Choroid plexus epithelial cell (primary cell): ENCODE measurements at regions not wholly inside any gene's neighbourhood (a gene's known extent, or its start where the extent isn't known, plus 50 kb on each side); places are given as distances from the start of the nearest gene placed in this dataset.

Experiments
- DNase-seq: peaks from one replicate; pipeline ENCODE4 v3.0.0-alpha.2; 2010; ENCODE audit warnings: low read depth
- H3K4me3 ChIP-seq: 2 replicates; pipeline ENCODE4 v1.5.1; 2011; ENCODE audit warnings: low read depth, mild to moderate bottlenecking, control low read depth, low read length, moderate library complexity
- TF ChIP-seq, protein P1 (sequence below): conservative IDR thresholded peaks from 2 replicates; pipeline ENCODE4 v1.5.1; 2011; ENCODE audit warnings: low read depth, mild to moderate bottlenecking, control low read depth, inconsistent platforms, low read length, moderate library complexity

GRCh38 chr4:17194586-17194985 is 296.1 kb upstream of the LDB2 start:
- no peak for DNase-seq
- TF ChIP-seq, protein P1, sequence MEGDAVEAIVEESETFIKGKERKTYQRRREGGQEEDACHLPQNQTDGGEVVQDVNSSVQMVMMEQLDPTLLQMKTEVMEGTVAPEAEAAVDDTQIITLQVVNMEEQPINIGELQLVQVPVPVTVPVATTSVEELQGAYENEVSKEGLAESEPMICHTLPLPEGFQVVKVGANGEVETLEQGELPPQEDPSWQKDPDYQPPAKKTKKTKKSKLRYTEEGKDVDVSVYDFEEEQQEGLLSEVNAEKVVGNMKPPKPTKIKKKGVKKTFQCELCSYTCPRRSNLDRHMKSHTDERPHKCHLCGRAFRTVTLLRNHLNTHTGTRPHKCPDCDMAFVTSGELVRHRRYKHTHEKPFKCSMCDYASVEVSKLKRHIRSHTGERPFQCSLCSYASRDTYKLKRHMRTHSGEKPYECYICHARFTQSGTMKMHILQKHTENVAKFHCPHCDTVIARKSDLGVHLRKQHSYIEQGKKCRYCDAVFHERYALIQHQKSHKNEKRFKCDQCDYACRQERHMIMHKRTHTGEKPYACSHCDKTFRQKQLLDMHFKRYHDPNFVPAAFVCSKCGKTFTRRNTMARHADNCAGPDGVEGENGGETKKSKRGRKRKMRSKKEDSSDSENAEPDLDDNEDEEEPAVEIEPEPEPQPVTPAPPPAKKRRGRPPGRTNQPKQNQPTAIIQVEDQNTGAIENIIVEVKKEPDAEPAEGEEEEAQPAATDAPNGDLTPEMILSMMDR, result no peak
- no peak overlapping the region for H3K4me3 ChIP-seq

- H3K4me3 ChIP-seq, result no peak overlapping the region
- no peak for DNase-seq
- TF ChIP-seq, protein P1, result no peak
Observed at GRCh38 chr4:17189759-17190158, 291.3 kb upstream of the LDB2 start.

DNA sequence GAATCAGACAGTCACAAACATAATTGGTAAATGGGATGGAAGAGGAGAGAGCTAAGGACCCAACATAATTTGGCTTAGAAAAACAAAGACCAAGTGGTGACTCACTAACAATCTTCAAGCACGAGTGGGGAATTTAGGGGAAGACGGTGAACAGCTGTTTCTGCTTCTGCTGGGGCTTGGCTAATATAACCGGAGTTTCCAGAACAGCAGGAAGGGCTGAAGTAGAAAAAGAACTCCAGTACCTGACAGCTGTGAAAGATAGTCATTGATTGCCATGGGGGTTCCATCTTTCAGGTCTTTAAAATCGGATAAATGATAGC is 290.9 kb upstream of the LDB2 start:
- no peak overlapping the region for H3K4me3 ChIP-seq
- peak; percentile 58 for DNase-seq
- TF ChIP-seq, protein P1, result no peak

DNA sequence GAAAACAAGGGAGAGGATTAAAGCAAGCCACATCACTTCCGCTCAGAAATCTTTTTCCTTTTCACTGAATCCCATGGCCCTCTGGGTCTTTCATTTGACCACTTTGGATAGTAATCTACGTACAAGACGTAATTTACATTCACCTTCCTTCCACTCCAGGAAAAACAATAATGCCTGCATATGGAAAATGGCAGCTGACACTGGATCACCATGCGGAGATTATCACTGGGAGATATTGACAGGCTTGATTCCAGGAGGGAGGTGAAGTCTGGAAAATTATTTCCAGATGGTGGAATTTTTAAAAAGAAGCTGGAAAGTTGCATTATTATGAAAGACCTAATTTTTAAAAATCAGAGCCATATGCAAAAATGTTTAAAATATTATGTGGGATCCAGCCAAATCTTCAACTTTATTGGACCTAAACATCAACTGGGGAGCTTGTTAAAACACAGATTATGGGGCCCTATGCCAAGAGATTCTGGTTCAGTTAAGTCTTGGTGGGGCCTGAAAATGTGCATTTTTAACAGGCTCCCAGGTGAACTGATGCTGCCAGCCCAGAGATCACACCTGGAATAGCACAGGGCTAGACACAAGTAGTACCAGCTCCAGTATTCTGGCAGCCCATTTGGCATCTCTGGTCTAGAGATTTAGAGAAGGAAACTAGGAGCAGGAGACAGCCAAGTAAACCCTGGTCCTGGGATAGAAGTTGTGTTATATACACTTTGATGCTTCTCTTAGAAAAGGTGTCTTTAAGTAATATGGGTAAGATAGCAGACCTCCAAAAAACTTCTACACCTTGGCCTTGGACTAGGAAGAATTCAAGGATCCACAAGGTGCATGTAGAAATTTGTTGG is 290.3 kb upstream of the LDB2 start:
- no peak for DNase-seq
- no peak overlapping the region for H3K4me3 ChIP-seq
- TF ChIP-seq, protein P1, result no peak

- H3K4me3 ChIP-seq, result no peak overlapping the region
- no peak for DNase-seq
- TF ChIP-seq, protein P1, result no peak
Observed at GRCh38 chr4:17188125-17188524, 289.7 kb upstream of the LDB2 start.

DNA sequence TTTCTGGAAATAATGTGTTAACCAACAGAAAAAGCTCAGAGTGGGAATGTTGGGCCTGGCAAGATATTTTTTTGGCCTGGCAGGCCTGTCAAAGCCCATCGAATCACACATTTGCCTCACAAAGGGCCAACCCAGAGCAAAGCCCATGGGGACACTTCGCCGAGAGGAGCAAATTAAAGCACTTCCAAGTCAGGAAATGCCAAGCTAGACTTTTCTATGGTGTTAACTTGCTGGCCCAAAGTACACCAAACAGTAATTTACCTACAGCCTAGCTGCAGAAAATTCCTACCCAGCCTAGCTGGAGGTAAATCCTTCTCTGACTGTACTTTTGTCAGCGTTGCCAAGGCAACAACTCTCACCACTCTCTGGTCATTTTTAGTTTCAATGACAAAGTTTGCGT is 288.6 kb upstream of the LDB2 start:
- TF ChIP-seq, protein P1, result no peak
- no peak for DNase-seq
- H3K4me3 ChIP-seq, result no peak overlapping the region

GRCh38 chr4:17182888-17183287 is 284.4 kb upstream of the LDB2 start:
- H3K4me3 ChIP-seq, result no peak overlapping the region
- TF ChIP-seq, protein P1, result no peak
- no peak for DNase-seq
